Activated CD8-positive, alpha-beta T cell treated with anti-CD3 and anti-CD28 coated beads, Interleukin-2, amount 10 ng/mL, durations not matched to agents 7 days and 5 days (primary cell): ENCODE measurements at regions not wholly inside any gene's neighbourhood (a gene's known extent, or its start where the extent isn't known, plus 50 kb on each side); places are given as distances from the start of the nearest gene placed in this dataset.
"Not testable (repeated sequence)": the region's sequence is repeated elsewhere in the genome, so short reads cannot be mapped to it uniquely, and the experiment has no call there.

Experiments used
- ATAC-seq: fragments of 150-1000 bp; cut with Tn5 transposase; one replicate; pipeline ENCODE4 v1.10.0; 2021; ENCODE audit warnings: moderate library complexity
- CTCF ChIA-PET: fragments of 350-600 bp; sonication (Branson Sonifier 250); formaldehyde crosslinking; loops from one replicate; lab custom pipeline; 2021; ENCODE audit warnings: antibody characterized with exemption; lab: Charles Lee
- POLR2A ChIA-PET: fragments of 350-600 bp; sonication (Branson Sonifier 250); formaldehyde crosslinking; loops from one replicate; lab custom pipeline; 2021; ENCODE audit warnings: antibody characterized with exemption; lab: Charles Lee
- DNase-seq: peaks from one replicate; pipeline ENCODE4 v3.0.0-alpha.2; 2020
- H3K27ac Mint-ChIP-seq: one replicate; pipeline ENCODE4 v1.8.0; 2021; ENCODE audit warnings: mild to moderate bottlenecking, mixed read lengths
- H3K27me3 Mint-ChIP-seq: one replicate; pipeline ENCODE4 v1.8.0; 2021; ENCODE audit warnings: low read depth, mixed read lengths
- H3K36me3 Mint-ChIP-seq: one replicate; pipeline ENCODE4 v1.8.0; 2021; ENCODE audit warnings: low read depth, mixed read lengths
- H3K4me1 Mint-ChIP-seq: one replicate; pipeline ENCODE4 v1.8.0; 2021; ENCODE audit warnings: low read depth, mixed read lengths
- H3K4me3 Mint-ChIP-seq: one replicate; pipeline ENCODE4 v1.8.0; 2021; ENCODE audit warnings: mild to moderate bottlenecking, mixed read lengths
- H3K9me3 Mint-ChIP-seq: one replicate; pipeline ENCODE4 v1.8.0; 2022; ENCODE audit warnings: mixed read lengths; ENCODE audit not compliant: insufficient read depth

DNA sequence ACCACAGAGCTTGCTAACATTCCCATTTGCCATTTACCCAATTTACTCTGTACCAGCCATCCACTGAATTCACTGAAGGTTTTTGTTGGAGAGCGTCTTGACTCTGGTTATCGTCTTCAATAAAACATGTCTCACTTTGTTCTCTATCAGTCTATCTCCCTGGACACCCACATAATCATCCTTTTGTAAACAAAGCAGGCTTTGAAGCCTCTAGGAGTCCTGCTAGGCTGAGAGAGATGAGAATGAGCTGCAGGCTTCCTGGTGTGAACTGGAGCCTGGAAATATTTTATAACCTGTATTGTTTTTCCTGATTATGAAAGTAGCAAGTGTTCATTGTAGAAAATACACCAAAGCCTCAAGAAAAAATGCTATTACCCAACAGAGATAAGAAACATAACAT, 140.6 kb upstream of the ZNF366 start:
- Mint-ChIP-seq H3K4me1 (no peaks in the 10 kb centered on the region), H3K27ac (no peak overlapping the region), H3K36me3 (no peaks in the 10 kb centered on the region), H3K9me3 (no peaks in the 10 kb centered on the region), H3K4me3 (no peak overlapping the region), H3K27me3 (peaks cover 13% of the 10 kb centered on the region)
- ChIA-PET POLR2A (no interaction called here), CTCF (no interaction called here)
- ATAC-seq (no peak), DNase-seq (no peak)

DNA sequence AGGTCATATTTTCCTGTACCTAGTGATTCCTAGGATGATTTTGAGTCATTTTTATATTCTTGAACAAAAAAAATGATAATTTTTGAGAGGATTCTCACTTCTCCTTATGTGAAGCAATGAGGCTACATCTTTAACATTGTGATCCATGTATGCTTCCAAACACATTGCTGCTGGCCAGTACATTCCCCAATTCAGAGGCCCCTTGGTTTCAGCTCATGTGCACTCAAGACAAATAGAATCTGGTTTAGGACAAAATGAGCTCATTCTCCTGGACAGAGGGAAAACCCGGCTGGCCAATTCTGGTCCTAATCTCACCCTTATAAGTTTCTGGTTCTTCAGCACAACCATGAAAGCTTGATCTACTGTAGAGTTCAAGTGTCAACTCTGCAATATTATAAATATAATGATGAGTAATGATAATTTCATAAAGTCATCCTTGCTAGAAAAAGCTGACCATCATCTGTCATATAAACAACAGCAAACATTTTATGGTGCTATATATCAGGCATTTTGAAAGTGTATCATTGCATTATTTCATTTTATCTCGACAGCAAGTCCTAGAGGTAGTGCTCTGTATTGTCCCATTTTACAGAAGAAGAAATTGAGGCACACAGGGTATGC, 139.1 kb upstream of the ZNF366 start:
- POLR2A ChIA-PET, result no interaction called here

DNA sequence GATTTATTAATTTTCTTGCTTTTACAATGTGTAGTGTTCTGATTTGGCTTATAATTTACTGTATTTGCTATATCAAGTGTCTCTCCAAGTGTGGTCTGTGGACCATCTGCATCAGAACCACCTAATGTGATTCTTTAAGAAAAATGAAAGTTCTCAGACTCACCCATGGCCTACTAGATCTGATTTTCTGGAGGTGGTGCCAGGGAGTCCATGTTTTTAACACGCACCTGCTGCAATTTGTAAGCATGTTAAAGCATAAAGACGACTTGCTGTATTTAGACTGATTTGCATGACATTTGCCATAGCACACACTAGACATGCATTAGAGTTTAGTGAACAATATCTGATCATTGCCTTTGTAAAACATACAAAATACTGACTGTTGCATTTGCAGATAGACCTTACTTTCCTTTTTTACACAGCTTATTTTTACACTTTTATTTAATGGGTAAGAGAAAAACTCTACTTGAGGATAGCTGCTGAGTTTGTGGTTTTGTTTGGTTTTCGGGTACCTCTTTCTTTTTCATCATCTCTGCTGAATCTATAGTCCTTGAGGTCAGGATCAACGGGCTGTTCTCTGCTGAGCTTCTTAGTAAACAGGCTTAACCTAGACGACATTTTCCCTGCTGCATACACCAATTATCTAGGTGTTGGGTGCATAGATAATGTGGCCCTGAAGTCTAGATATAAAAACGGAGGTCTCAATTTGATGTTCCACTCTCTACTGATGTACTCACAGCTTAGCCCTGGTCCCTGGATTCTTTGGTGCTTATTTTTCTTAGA, 138.0 kb upstream of the ZNF366 start:
- H3K36me3 Mint-ChIP-seq, result no peaks in the 10 kb centered on the region
- H3K4me1 Mint-ChIP-seq, result no peaks in the 10 kb centered on the region
- ATAC-seq, result no peak
- ChIA-PET POLR2A (no interaction called here), CTCF (no interaction called here)
- H3K9me3 Mint-ChIP-seq, result no peaks in the 10 kb centered on the region
- no peak overlapping the region for H3K27ac Mint-ChIP-seq
- no peak for DNase-seq
- peaks cover 10% of the 10 kb centered on the region for H3K27me3 Mint-ChIP-seq
- H3K4me3 Mint-ChIP-seq, result no peak overlapping the region

More for the DNA sequence above, 139.1 kb upstream of the ZNF366 start:
- CTCF ChIA-PET, result no interaction called here
- H3K9me3 Mint-ChIP-seq, result no peaks in the 10 kb centered on the region
- DNase-seq (no peak), ATAC-seq (no peak)
- H3K4me3 Mint-ChIP-seq, result no peak overlapping the region
- H3K27ac Mint-ChIP-seq, result no peak overlapping the region
- H3K36me3 Mint-ChIP-seq, result no peaks in the 10 kb centered on the region
- H3K27me3 Mint-ChIP-seq, result peaks cover 10% of the 10 kb centered on the region
- H3K4me1 Mint-ChIP-seq, result no peaks in the 10 kb centered on the region

DNA sequence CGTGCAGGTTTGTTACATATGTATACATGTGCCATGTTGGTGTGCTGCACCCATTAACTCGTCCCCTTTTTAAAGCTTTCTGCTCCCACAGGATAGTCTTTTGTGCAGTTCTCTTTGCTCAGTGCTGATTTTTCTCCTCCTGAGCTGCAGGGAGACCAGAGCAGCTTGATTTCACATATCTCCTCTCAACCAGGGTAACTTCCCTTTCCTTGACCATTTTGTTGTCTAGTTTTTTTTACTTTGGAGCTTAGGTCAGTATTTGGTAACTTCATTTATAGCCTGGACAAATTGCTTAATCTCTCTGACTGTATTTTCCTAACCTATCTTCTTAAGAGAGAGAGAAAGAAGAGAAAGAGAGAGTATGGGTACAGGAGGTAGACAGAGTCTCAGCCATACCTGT, 137.1 kb upstream of the ZNF366 start:
- CTCF ChIA-PET, result interaction anchor here (1.8 kb wide), 1 partner anchor 33 kb away, joined by 4 read pairs; no protein-coding TSS in a partner anchor
- H3K4me1 Mint-ChIP-seq, result no peaks in the 10 kb centered on the region
- H3K4me3 Mint-ChIP-seq, result no peak overlapping the region
- peaks cover 6% of the 10 kb centered on the region for H3K27me3 Mint-ChIP-seq
- H3K36me3 Mint-ChIP-seq, result no peaks in the 10 kb centered on the region
- DNase-seq (no peak), ATAC-seq (no peak)
- H3K27ac Mint-ChIP-seq, result no peak overlapping the region
- POLR2A ChIA-PET, result no interaction called here
- no peaks in the 10 kb centered on the region for H3K9me3 Mint-ChIP-seq

DNA sequence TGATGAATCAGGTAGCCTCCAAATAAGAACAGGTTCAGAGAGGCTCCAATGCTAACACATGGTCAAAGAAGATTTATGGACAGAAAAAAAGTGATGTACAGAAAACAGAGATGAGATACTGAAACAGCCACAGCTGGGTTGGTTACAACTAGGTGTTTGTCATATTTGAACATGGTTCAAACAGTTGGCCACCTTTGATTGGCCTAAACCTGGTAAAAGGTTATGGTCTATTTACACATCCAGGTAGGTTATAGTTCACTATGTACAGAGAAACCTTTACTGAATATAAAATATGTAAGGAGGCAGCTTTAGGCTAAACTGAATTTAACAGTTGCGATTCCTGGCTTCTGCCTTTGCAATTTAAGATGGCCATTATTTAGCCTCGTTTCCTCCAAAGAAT, 134.0 kb upstream of the ZNF366 start:
- no peaks in the 10 kb centered on the region for H3K9me3 Mint-ChIP-seq
- H3K36me3 Mint-ChIP-seq, result no peaks in the 10 kb centered on the region
- DNase-seq (no peak), ATAC-seq (no peak)
- no peak overlapping the region for H3K4me3 Mint-ChIP-seq
- ChIA-PET CTCF (interaction anchor here (1.8 kb wide), 1 partner anchor 30 kb away, joined by 5 read pairs; no protein-coding TSS in a partner anchor), POLR2A (no interaction called here)
- H3K27ac Mint-ChIP-seq, result no peak overlapping the region
- no peaks in the 10 kb centered on the region for H3K4me1 Mint-ChIP-seq
- peaks cover 4% of the 10 kb centered on the region for H3K27me3 Mint-ChIP-seq

DNA sequence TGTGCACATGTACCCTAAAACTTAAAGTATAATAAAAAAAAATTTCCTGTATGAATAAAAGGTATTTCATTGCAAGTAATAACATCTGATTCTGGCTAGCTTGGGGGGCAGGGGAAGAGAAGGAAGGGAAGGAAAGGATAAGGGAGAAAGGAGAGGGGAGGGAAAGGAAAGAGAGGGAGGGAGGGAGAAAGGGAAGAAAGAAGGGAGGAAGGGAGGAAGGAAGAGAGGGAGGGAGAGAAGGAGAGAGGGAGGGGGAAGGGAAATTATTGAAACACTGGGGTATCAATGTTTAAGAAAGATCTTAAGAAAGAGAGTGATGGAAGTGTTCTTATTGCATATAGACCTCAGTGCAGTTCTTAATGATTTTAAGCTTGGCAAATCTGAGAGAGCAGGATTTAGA, 129.8 kb upstream of the ZNF366 start:
- DNase-seq (no peak), ATAC-seq (no peak)
- Mint-ChIP-seq H3K27me3 (peaks cover 4% of the 10 kb centered on the region), H3K4me3 (no peak overlapping the region), H3K9me3 (no peaks in the 10 kb centered on the region), H3K4me1 (no peaks in the 10 kb centered on the region), H3K27ac (no peak overlapping the region), H3K36me3 (no peaks in the 10 kb centered on the region)
- ChIA-PET POLR2A (no interaction called here), CTCF (no interaction called here)

DNA sequence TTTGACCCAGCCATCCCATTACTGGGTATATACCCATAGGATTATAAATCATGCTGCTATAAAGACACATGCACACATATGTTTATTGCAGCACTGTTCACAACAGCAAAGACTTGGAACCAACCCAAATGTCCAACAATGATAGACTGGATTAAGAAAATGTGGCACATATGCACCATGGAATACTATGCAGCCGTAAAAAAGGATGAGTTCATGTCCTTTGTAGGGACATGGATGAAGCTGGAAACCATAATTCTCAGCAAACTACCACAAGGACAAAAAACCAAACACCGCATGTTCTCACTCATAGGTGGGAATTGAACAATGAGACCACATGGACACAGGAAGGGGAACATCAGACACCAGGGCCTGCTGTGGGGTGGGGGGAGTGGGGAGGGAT, 129.4 kb upstream of the ZNF366 start:
- DNase-seq, POLR2A ChIA-PET, ATAC-seq, H3K36me3 Mint-ChIP-seq, H3K27me3 Mint-ChIP-seq, H3K9me3 Mint-ChIP-seq, H3K4me3 Mint-ChIP-seq, H3K27ac Mint-ChIP-seq, H3K4me1 Mint-ChIP-seq: not testable (repeated sequence)
- CTCF ChIA-PET, result interaction anchor here (1.2 kb wide), 1 partner anchor 25 kb away, joined by 3 read pairs; no protein-coding TSS in a partner anchor

DNA sequence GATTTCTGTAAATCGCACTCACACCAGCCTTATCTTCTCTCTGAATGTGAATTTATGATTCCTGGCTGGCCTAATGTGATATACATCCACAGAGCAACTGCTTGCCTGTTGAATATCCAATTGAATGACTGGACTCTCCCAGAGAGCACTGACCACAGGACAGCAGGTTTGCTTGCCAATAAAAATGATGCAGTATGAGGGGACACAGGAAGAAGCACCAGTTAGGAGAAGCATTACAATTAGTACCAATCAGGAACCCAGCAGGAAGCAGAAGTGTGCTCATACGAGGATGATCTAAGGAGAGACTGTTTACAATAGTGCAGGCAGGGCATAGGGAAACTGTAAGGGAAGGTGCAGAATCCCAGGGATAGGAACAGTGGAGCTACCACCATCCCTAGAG, 127.2 kb upstream of the ZNF366 start:
- ATAC-seq (no peak), DNase-seq (no peak)
- CTCF ChIA-PET, result no interaction called here
- Mint-ChIP-seq H3K27ac (no peak overlapping the region), H3K9me3 (no peaks in the 10 kb centered on the region), H3K4me1 (no peaks in the 10 kb centered on the region), H3K36me3 (no peaks in the 10 kb centered on the region), H3K27me3 (peaks cover 6% of the 10 kb centered on the region), H3K4me3 (no peak overlapping the region)
- POLR2A ChIA-PET, result no interaction called here

DNA sequence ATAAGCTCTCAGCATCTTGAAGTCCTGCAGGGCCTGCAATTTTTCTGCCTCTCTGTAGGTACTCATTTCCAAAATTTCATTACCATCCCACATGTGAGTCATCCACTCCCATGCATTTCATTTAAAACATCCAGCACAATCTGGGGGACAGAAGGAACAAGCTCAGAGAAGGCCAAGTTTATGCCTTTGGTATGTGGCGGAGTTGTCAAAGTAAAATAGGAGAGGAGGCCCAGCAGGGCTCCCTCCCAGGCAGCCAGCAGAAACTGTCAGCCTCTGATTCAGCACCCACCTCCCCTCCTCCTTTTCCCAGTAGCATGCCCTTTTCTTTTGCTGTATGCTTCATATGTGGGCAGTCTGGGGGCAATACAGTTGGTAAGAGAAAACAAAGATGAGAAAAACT, 126.4 kb upstream of the ZNF366 start:
- DNase-seq (no peak), ATAC-seq (no peak)
- peaks cover 6% of the 10 kb centered on the region for H3K27me3 Mint-ChIP-seq
- no peaks in the 10 kb centered on the region for H3K9me3 Mint-ChIP-seq
- ChIA-PET CTCF (no interaction called here), POLR2A (no interaction called here)
- H3K36me3 Mint-ChIP-seq, result no peaks in the 10 kb centered on the region
- no peaks in the 10 kb centered on the region for H3K4me1 Mint-ChIP-seq
- no peak overlapping the region for H3K4me3 Mint-ChIP-seq
- H3K27ac Mint-ChIP-seq, result no peak overlapping the region

DNA sequence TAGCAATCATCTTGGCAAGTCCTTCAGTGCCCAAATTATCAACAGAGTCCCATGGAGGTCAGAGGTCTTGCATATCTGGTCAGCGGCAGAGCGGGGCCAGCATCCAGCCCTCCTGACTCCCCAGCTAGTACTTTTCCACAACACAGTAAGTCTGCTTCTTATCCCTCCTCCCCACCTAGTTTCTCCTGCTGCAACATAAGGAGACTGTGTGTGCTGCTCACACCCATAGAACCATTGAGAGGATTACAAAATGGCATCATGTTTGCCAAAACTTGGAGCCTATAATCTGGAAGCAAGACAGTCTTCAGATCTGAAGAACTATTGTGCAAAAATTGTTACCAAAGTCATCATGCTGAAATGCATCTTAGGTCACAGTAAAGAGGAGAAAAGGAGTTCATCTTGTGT, 125.8 kb upstream of the ZNF366 start:
- Mint-ChIP-seq H3K27ac (no peak overlapping the region), H3K4me1 (no peaks in the 10 kb centered on the region), H3K27me3 (peaks cover 6% of the 10 kb centered on the region), H3K4me3 (no peak overlapping the region), H3K9me3 (no peaks in the 10 kb centered on the region), H3K36me3 (no peaks in the 10 kb centered on the region)
- DNase-seq (no peak), ATAC-seq (no peak)
- CTCF ChIA-PET, result no interaction called here
- POLR2A ChIA-PET, result no interaction called here

DNA sequence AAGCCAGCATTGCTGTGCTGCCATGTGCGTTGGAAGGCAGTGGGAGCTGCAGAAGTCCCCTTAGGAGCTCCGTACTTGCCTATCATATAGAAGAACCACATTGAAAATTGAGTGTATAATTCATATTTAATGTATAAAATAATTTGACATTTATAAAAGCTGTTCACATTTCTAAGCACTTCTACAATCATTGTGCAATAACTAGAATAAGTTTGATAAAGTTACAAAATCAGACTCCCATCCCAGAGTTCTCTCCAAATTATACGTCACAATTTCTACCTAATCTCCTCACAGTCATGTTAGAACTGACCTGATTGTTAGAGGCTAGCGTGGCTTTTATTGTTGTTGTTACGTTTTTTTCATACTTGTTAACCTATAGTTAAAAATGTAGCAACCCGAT, 123.5 kb upstream of the ZNF366 start:
- H3K36me3 Mint-ChIP-seq, result no peaks in the 10 kb centered on the region
- POLR2A ChIA-PET, result no interaction called here
- ATAC-seq, result no peak
- CTCF ChIA-PET, result interaction anchor here (2.7 kb wide), 1 partner anchor 20 kb away, joined by 7 read pairs; no protein-coding TSS in a partner anchor
- no peak overlapping the region for H3K27ac Mint-ChIP-seq
- no peaks in the 10 kb centered on the region for H3K9me3 Mint-ChIP-seq
- no peaks in the 10 kb centered on the region for H3K4me1 Mint-ChIP-seq
- H3K4me3 Mint-ChIP-seq, result no peak overlapping the region
- H3K27me3 Mint-ChIP-seq, result peaks cover 4% of the 10 kb centered on the region
- no peak for DNase-seq

DNA sequence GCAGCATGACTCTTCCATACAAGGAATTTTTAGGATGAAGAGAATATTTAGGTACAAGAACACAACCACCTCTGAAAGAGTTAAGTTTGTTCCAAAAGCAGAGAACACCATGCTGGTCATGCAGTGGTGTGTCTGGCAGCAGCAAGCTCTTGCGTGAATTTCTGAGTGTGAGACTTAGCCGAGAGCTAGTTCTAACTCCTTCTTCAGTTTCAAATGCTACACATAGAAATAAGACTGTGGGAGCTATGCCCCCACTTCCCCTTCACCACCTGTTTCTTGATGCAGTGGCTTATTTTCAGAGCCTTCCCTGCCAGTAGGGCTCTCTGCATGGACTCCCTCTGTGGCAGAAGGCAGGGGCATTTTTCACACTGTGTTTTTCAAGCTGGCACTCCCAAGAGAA, 122.9 kb upstream of the ZNF366 start:
- ATAC-seq, result no peak
- Mint-ChIP-seq H3K4me3 (no peak overlapping the region), H3K27me3 (peaks cover 4% of the 10 kb centered on the region), H3K9me3 (no peaks in the 10 kb centered on the region), H3K27ac (no peak overlapping the region), H3K36me3 (no peaks in the 10 kb centered on the region), H3K4me1 (no peaks in the 10 kb centered on the region)
- no peak for DNase-seq
- CTCF ChIA-PET, result interaction anchor here (2.7 kb wide), 1 partner anchor 19 kb away, joined by 7 read pairs; no protein-coding TSS in a partner anchor
- POLR2A ChIA-PET, result no interaction called here
